ENCODE measurements at regions not wholly inside any gene's neighbourhood (a gene's known extent, or its start where the extent isn't known, plus 50 kb on each side); places are given as distances from the start of the nearest gene placed in this dataset.

GRCh38 chr15:29891096-29891457 lies 68.8 kb upstream of the TJP1 start:
- no peak overlapping the region for H3K14ac ChIP-seq (ENCODE audit: insufficient read depth, low read length)
- 0 out of 2 replicates have a peak, but pooled peaks cover 2% of the 10 kb centered on the region for H3K4me1 ChIP-seq (ENCODE audit: insufficient read depth, low read length)
- no peak overlapping the region for H3K56ac ChIP-seq (ENCODE audit: insufficient read length, low read depth, low read length)
- no peaks in the 10 kb centered on the region for H3K79me1 ChIP-seq (ENCODE audit: insufficient read depth, low read depth, low read length, poor library complexity, severe bottlenecking)
- Mint-ChIP-seq H3K36me3 (ENCODE audit: insufficient read depth in 1 of 3, low read depth in 3 of 3) (peaks cover 0 to 6% (median 6%) of the 10 kb centered on the region in 3 experiments; a peak in 5 of 7 replicates), H3K27ac (no peak overlapping the region), H3K9me3 (peaks cover 4 to 5% of the 10 kb centered on the region in 2 experiments), H3K27me3 (ENCODE audit: low read depth) (peaks cover 3% of the 10 kb centered on the region; the same call in 1 of the 2 replicates), H3K4me3 (no peak overlapping the region), H3K4me1 (peaks cover 23% of the 10 kb centered on the region in 2 experiments)
- no peaks in the 10 kb centered on the region for H3K9me3 ChIP-seq (ENCODE audit: control insufficient read depth, low read depth, low read length)
- H2BK5ac ChIP-seq (ENCODE audit: insufficient read length, low read length): no peak overlapping the region
- H3K79me2 ChIP-seq (ENCODE audit: insufficient read depth, low read length): no peaks in the 10 kb centered on the region
- DNase-seq: no peak
- H3K4ac ChIP-seq (ENCODE audit: low read depth, low read length): no peak overlapping the region
- H2AFZ ChIP-seq (ENCODE audit: low read length): no peak overlapping the region
- H2BK15ac ChIP-seq (ENCODE audit: low read depth, low read length): no peak overlapping the region
- no peak overlapping the region for H3T11ph ChIP-seq (ENCODE audit: low read length)
- WGBS (ENCODE audit: extremely low coverage, insufficient read length, low lambda C conversion rate): no CpG with 5 or more reads among the region's 2 CpGs
- no peaks in the 10 kb centered on the region for H3K27me3 ChIP-seq (ENCODE audit: insufficient read depth, low read length)
- H2BK20ac ChIP-seq (ENCODE audit: low read depth, low read length, poor library complexity, severe bottlenecking): no peak overlapping the region
- H2AK5ac ChIP-seq (ENCODE audit: insufficient read length, low read length): no peak overlapping the region
- H2BK12ac ChIP-seq (ENCODE audit: insufficient read length, low read depth, low read length): no peak overlapping the region
- H4K5ac ChIP-seq (ENCODE audit: insufficient read length, low read depth, low read length): no peak overlapping the region
- H4K8ac ChIP-seq (replicated peaks; ENCODE audit: insufficient read length, low read depth, low read length): no peak overlapping the region
- H3K9ac ChIP-seq (ENCODE audit: extremely low read depth, insufficient read length, low read length): no peak overlapping the region
- no peaks in the 10 kb centered on the region for H3K23me2 ChIP-seq (ENCODE audit: insufficient read length, low read depth, low read length, poor library complexity, severe bottlenecking)
- H2BK120ac ChIP-seq (ENCODE audit: low read depth, low read length, poor library complexity, severe bottlenecking): no peak overlapping the region
- no peak overlapping the region for H3K4me2 ChIP-seq (ENCODE audit: insufficient read depth, insufficient read length, low read length)
- H3K23ac ChIP-seq (ENCODE audit: insufficient read length, low read depth, low read length): no peak overlapping the region
- no peak for TF ChIP-seq CTCF (conservative IDR thresholded peaks at IDR 0.05)
- no peak overlapping the region for H3K27ac ChIP-seq (ENCODE audit: insufficient read length, low read depth, low read length)
- no peak overlapping the region for H3K18ac ChIP-seq (ENCODE audit: insufficient read length, low read depth, low read length)
- H4K91ac ChIP-seq (ENCODE audit: insufficient read length, low read depth, low read length): no peak overlapping the region
- no peaks in the 10 kb centered on the region for H4K20me1 ChIP-seq (ENCODE audit: control insufficient read depth, insufficient read depth, insufficient read length)
